GM23248 (cell line): ENCODE measurements at regions not wholly inside any gene's neighbourhood (a gene's known extent, or its start where the extent isn't known, plus 50 kb on each side); places are given as distances from the start of the nearest gene placed in this dataset.
"Not testable (repeated sequence)": the region's sequence is repeated elsewhere in the genome, so short reads cannot be mapped to it uniquely, and the experiment has no call there.

Experiments
- DNase-seq: peaks from one replicate; pipeline ENCODE4 v3.0.0-alpha.2; 2015
- H2AFZ ChIP-seq: fragments of 200-600 bp; sonication (generic); 2 replicates; pipeline ENCODE4 v1.6.1; 2016; ENCODE audit warnings: antibody characterized with exemption
- H3F3A ChIP-seq: fragments of 200-600 bp; sonication (generic); 2 replicates; pipeline ENCODE4 v1.6.1; 2016; ENCODE audit warnings: mild to moderate bottlenecking, antibody characterized with exemption, mixed run types; ENCODE audit not compliant: insufficient read depth
- H3K27ac ChIP-seq: fragments of 200-600 bp; sonication (generic); 2 replicates; pipeline ENCODE4 v1.5.1; 2016; ENCODE audit warnings: mild to moderate bottlenecking
- H3K27me3 ChIP-seq: fragments of 200-600 bp; sonication (generic); replicated peaks from 2 replicates; pipeline ENCODE4 v1.6.1; 2016; ENCODE audit warnings: mild to moderate bottlenecking; ENCODE audit not compliant: insufficient read depth
- H3K36me3 ChIP-seq: fragments of 200-600 bp; sonication (generic); 2 replicates; pipeline ENCODE4 v1.6.1; 2016; ENCODE audit warnings: low read depth, mild to moderate bottlenecking
- H3K4me1 ChIP-seq: fragments of 200-600 bp; sonication (generic); 2 replicates; pipeline ENCODE4 v1.6.1; 2016; ENCODE audit warnings: mild to moderate bottlenecking; ENCODE audit not compliant: insufficient read depth
- H3K4me2 ChIP-seq: fragments of 200-600 bp; sonication (generic); one replicate; pipeline ENCODE4 v1.6.1; 2016; ENCODE audit warnings: mild to moderate bottlenecking; ENCODE audit not compliant: unreplicated experiment
- H3K4me3 ChIP-seq: fragments of 200-600 bp; sonication (generic); 2 replicates; pipeline ENCODE4 v1.5.1; 2016; ENCODE audit warnings: mild to moderate bottlenecking
- H3K79me2 ChIP-seq: fragments of 200-600 bp; sonication (generic); 2 replicates; pipeline ENCODE4 v1.6.1; 2016; ENCODE audit warnings: mild to moderate bottlenecking; ENCODE audit not compliant: insufficient read depth
- H3K9ac ChIP-seq: fragments of 200-600 bp; sonication (generic); 2 replicates; pipeline ENCODE4 v1.6.1; 2016; ENCODE audit warnings: mild to moderate bottlenecking
- H3K9me2 ChIP-seq: fragments of 200-600 bp; sonication (generic); 2 replicates; pipeline ENCODE4 v1.6.1; 2016; ENCODE audit warnings: mixed run types, mild to moderate bottlenecking, moderate library complexity; ENCODE audit not compliant: insufficient read depth
- H3K9me3 ChIP-seq: fragments of 200-600 bp; sonication (generic); one replicate; pipeline ENCODE4 v1.6.1; 2017; ENCODE audit warnings: low read depth
- H4K20me1 ChIP-seq: fragments of 200-600 bp; sonication (generic); 2 replicates; pipeline ENCODE4 v1.6.0; 2016; ENCODE audit not compliant: insufficient read depth
- EZH2 ChIP-seq: fragments of 200-600 bp; sonication (generic); IDR thresholded peaks from 2 replicates; pipeline ENCODE4 v1.6.1; 2018; ENCODE audit warnings: antibody characterized with exemption, mild to moderate bottlenecking; ENCODE audit not compliant: insufficient read depth, poor library complexity, severe bottlenecking
- EZH2phosphoT487 ChIP-seq: fragments of 200-600 bp; sonication (generic); IDR thresholded peaks from 2 replicates; pipeline ENCODE4 v1.6.1; 2018; ENCODE audit warnings: antibody characterized with exemption, moderate library complexity, mild to moderate bottlenecking, low read depth; ENCODE audit not compliant: insufficient read depth
- WGBS, 2 experiments: methylation state at CpG; one replicate each; pipeline ENCODE4 v1.1.6; 2015 to 2017; ENCODE audit warnings: low lambda C conversion rate in 2 of 2, low coverage in 1 of 2; ENCODE audit errors: missing lambda C conversion rate in 2 of 2; 5-methylcytosine and 5-hydroxymethylcytosine counted together
- in situ Hi-C: fragments of 300-500 bp; cut with MboI; formaldehyde crosslinking; loops from 2 replicates; pipeline ENCODE4 v1.15.0; 2020

DNA sequence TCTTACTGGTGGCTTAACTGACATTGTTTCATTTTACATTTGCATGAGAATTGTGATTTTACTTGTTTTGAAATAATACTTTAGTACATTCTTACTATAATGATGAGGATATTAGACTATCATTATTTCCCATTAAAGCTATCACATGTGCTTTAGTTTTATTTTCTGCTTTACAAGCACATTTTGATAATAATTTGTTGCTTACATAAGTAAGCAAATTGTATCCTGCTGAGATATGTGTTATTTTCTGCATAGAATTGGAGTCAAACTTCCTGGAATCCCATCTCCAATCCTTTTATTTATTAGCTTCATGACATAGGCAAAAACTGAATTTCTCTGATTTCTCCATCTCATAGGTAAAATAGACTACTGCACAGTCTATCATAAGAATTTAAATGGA lies 847.4 kb downstream of the DIPK2A start:
- H4K20me1 ChIP-seq: no peaks in the 10 kb centered on the region
- H3K4me1 ChIP-seq: peaks cover 16% of the 10 kb centered on the region
- in situ Hi-C loops: no loop called here
- no peaks in the 10 kb centered on the region for H3K9me3 ChIP-seq
- H3K9me2 ChIP-seq: no peaks in the 10 kb centered on the region
- H3K4me3 ChIP-seq: no peak overlapping the region
- DNase-seq: no peak
- H3F3A ChIP-seq: 0 out of 2 replicates have a peak, but pooled peaks cover 3% of the 10 kb centered on the region
- H3K27ac ChIP-seq: no peak overlapping the region
- no peak overlapping the region for H3K9ac ChIP-seq
- no peak overlapping the region for H2AFZ ChIP-seq
- H3K4me2 ChIP-seq: no peak overlapping the region
- no peaks in the 10 kb centered on the region for H3K36me3 ChIP-seq
- no peaks in the 10 kb centered on the region for H3K27me3 ChIP-seq
- TF ChIP-seq EZH2phosphoT487 (no peak), EZH2 (no peak)
- no peaks in the 10 kb centered on the region for H3K79me2 ChIP-seq

GRCh38 chr3:144820232-144820631 lies 848.6 kb downstream of the DIPK2A start:
- WGBS, 2 experiments: 48 to 49% methylated on average over 2 of the region's 2 CpGs
- H3K9ac ChIP-seq, DNase-seq, H3K4me2 ChIP-seq, H3F3A ChIP-seq, H3K36me3 ChIP-seq, H3K9me2 ChIP-seq, H3K27me3 ChIP-seq, H3K4me3 ChIP-seq, H2AFZ ChIP-seq, H3K79me2 ChIP-seq, H3K9me3 ChIP-seq, H3K27ac ChIP-seq, in situ Hi-C loops, H4K20me1 ChIP-seq: not testable (repeated sequence)
- peaks cover 16% of the 10 kb centered on the region for H3K4me1 ChIP-seq

DNA sequence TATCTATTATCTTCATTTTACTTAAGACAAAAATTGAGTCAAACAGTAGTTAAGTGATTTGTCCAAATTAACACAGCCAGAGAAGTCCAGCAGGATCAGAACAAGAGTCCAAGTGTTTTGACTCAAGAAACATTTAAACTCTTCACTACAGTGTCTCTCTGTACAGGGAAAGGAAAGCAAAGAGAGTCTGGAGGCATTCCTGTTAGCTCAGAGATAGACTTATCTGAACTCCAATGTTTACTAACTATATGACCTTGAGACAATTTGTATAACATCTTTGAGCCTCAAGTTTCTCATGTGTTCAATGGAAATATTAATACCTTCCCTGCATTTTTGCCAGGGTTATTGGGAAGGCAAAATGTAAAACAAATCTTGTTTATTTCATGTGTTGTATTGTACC lies 849.1 kb downstream of the DIPK2A start:
- H3K9me3 ChIP-seq: no peaks in the 10 kb centered on the region
- no peak overlapping the region for H2AFZ ChIP-seq
- H3K9ac ChIP-seq: no peak overlapping the region
- in situ Hi-C loops: no loop called here
- H3F3A ChIP-seq: 0 out of 2 replicates have a peak, but pooled peaks cover 3% of the 10 kb centered on the region
- H3K79me2 ChIP-seq: no peaks in the 10 kb centered on the region
- no peak for TF ChIP-seq EZH2
- no peak for TF ChIP-seq EZH2phosphoT487
- H3K36me3 ChIP-seq: no peaks in the 10 kb centered on the region
- H3K27me3 ChIP-seq: no peaks in the 10 kb centered on the region
- no peak for DNase-seq
- no peak overlapping the region for H3K4me3 ChIP-seq
- no peak overlapping the region for H3K4me2 ChIP-seq
- no peaks in the 10 kb centered on the region for H4K20me1 ChIP-seq
- H3K9me2 ChIP-seq: no peaks in the 10 kb centered on the region
- no peak overlapping the region for H3K27ac ChIP-seq
- H3K4me1 ChIP-seq: peaks cover 16% of the 10 kb centered on the region

- 0 out of 2 replicates have a peak, but pooled peaks cover 3% of the 10 kb centered on the region for H3F3A ChIP-seq
- peak; percentile 71 for DNase-seq
- no peak overlapping the region for H3K27ac ChIP-seq
- no peaks in the 10 kb centered on the region for H3K9me3 ChIP-seq
- H3K9me2 ChIP-seq: no peaks in the 10 kb centered on the region
- TF ChIP-seq EZH2: no peak
- TF ChIP-seq EZH2phosphoT487: peak; percentile 81; the same call in 1 of the 2 replicates
- 2 to 9% methylated on average over 1 of the region's 1 CpG for WGBS, 2 experiments
- no peak overlapping the region for H3K4me3 ChIP-seq
- no peaks in the 10 kb centered on the region for H3K36me3 ChIP-seq
- H2AFZ ChIP-seq: no peak overlapping the region
- no peak overlapping the region for H3K9ac ChIP-seq
- H3K27me3 ChIP-seq: no peaks in the 10 kb centered on the region
- no peaks in the 10 kb centered on the region for H3K79me2 ChIP-seq
- H3K4me2 ChIP-seq: peak overlapping the region; percentile 51
- H4K20me1 ChIP-seq: no peaks in the 10 kb centered on the region
- peaks cover 16% of the 10 kb centered on the region for H3K4me1 ChIP-seq
- in situ Hi-C loops: no loop called here
Observed at GRCh38 chr3:144821583-144821982, 850.0 kb downstream of the DIPK2A start.

DNA sequence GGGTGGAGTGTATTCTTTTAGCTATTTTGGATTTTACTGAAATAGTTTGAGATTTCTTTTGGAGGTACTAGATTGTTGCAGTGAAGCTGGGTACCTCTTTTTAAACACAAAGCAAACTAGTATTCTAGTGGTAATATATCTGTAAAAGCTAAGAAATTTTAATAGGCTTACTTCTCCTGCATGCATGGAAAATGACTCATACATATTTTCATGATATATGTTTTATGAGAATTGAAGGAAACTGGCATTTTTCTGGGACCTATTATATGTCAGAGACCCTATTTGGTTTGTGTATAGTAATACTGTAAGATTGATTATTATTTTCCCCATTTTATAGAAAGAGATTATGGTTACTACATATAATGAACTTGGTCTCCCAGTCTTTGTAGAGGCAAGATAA lies 851.0 kb downstream of the DIPK2A start:
- Histone ChIP-seq H3K9me3 (no peaks in the 10 kb centered on the region), H3K36me3 (no peaks in the 10 kb centered on the region), H3K9ac (no peak overlapping the region), H3K79me2 (no peaks in the 10 kb centered on the region), H2AFZ (no peak overlapping the region), H3K4me2 (no peak overlapping the region), H3K4me3 (no peak overlapping the region), H3K27me3 (no peaks in the 10 kb centered on the region), H3K4me1 (peaks cover 16% of the 10 kb centered on the region), H3K9me2 (no peaks in the 10 kb centered on the region), H3K27ac (no peak overlapping the region), H4K20me1 (no peaks in the 10 kb centered on the region), H3F3A (0 out of 2 replicates have a peak, but pooled peaks cover 3% of the 10 kb centered on the region)
- peak; percentile 14 for DNase-seq
- TF ChIP-seq EZH2phosphoT487: no peak
- no peak for TF ChIP-seq EZH2
- in situ Hi-C loops: no loop called here
